GM12878 (cell line): ENCODE measurements at regions not wholly inside any gene's neighbourhood (a gene's known extent, or its start where the extent isn't known, plus 50 kb on each side); places are given as distances from the start of the nearest gene placed in this dataset.

Experiments
- ATAC-seq: fragments of 200-7000 bp; cut with Tn5 transposase; 3 replicates; pipeline ENCODE4 v1.9.1; 2020; ENCODE audit warnings: mild to moderate bottlenecking, moderate library complexity
- BruUV-seq: library from RNA; stranded (reverse); fragments of 400-500 nt; replicated peaks from 2 replicates; lab custom pipeline; 2021; lab: Mats Ljungman, UMichigan
- CTCF ChIA-PET: fragments of 300-600 bp; sonication (Branson Sonifier 250); formaldehyde crosslinking; extraction: SDS; loops from one replicate; lab custom pipeline; 2021; ENCODE audit warnings: inconsistent platforms; lab: Yijun Ruan, JAX
- POLR2A ChIA-PET: fragments of 350-600 bp; formaldehyde crosslinking; extraction: SDS; loops from one replicate; lab custom pipeline; 2021; ENCODE audit warnings: inconsistent platforms; lab: Charles Lee
- RAD21 ChIA-PET: fragments of 300-600 bp; sonication (Branson Sonifier 250); formaldehyde crosslinking; loops from one replicate; lab custom pipeline; 2023; ENCODE audit warnings: antibody characterized with exemption; ENCODE audit not compliant: unreplicated experiment; lab: Charles Lee
- SMC1A ChIA-PET: fragments of 300-600 bp; sonication (Branson Sonifier 250); formaldehyde crosslinking; loops from one replicate; lab custom pipeline; 2023; ENCODE audit not compliant: unreplicated experiment, uncharacterized antibody; lab: Charles Lee
- DNase-seq: peaks from one replicate; pipeline ENCODE4 v3.0.0-alpha.2; 2011; ENCODE audit warnings: low read depth, low spot score
- FAIRE-seq: peaks from 3 replicates; lab custom pipeline; 2011; peaks lifted over from hg19 to GRCh38; lab: Jason Lieb, UNC
- H2AFZ ChIP-seq: 2 replicates; pipeline ENCODE4 v1.6.0; 2011; ENCODE audit warnings: low read depth, low read length, control low read depth; ENCODE audit not compliant: control insufficient read depth
- H3K27ac ChIP-seq: 2 replicates; pipeline ENCODE4 v1.5.1; 2011; ENCODE audit warnings: control low read depth; ENCODE audit not compliant: control insufficient read depth, insufficient read depth
- H3K27me3 ChIP-seq, 2 experiments: replicated peaks in 1 of 2; 2 replicates each; pipeline versions ENCODE4 v1.6.0 to v1.6.1; 2011; ENCODE audit warnings: low read length in 1 of 2; ENCODE audit not compliant: control insufficient read depth in 2 of 2, insufficient read depth in 2 of 2
- H3K36me3 ChIP-seq, 2 experiments: 2 replicates each; pipeline ENCODE4 v1.5.1; 2011; ENCODE audit warnings: low read length in 1 of 2; ENCODE audit not compliant: control insufficient read depth in 2 of 2, insufficient read depth in 2 of 2
- H3K4me1 ChIP-seq: 2 replicates; pipeline ENCODE4 v1.6.1; 2011; ENCODE audit warnings: mild to moderate bottlenecking, low read length, moderate library complexity, mixed read lengths; ENCODE audit not compliant: control insufficient read depth, insufficient read depth
- H3K4me2 ChIP-seq: 2 replicates; pipeline ENCODE4 v1.6.0; 2011; ENCODE audit warnings: control low read depth; ENCODE audit not compliant: control insufficient read depth, insufficient read depth
- H3K4me3 ChIP-seq: fragments of 200-600 bp; sonication (generic); 2 replicates; pipeline ENCODE4 v1.5.1; 2016
- H3K79me2 ChIP-seq: 2 replicates; pipeline ENCODE4 v1.6.0; 2011; ENCODE audit warnings: low read length; ENCODE audit not compliant: control insufficient read depth, insufficient read depth
- H3K9ac ChIP-seq: 2 replicates; pipeline ENCODE4 v1.8.0; 2011; ENCODE audit warnings: low read length, control low read depth, mixed read lengths; ENCODE audit not compliant: control insufficient read depth, insufficient read depth
- H3K9me3 ChIP-seq: replicated peaks from 3 replicates; pipeline ENCODE4 v1.5.1; 2011; ENCODE audit warnings: mild to moderate bottlenecking, low read length; ENCODE audit not compliant: control insufficient read depth, insufficient read depth
- H4K20me1 ChIP-seq: 2 replicates; pipeline ENCODE4 v1.6.0; 2011; ENCODE audit not compliant: control insufficient read depth, insufficient read depth
- ATF3 ChIP-seq: IDR thresholded peaks from 2 replicates; pipeline ENCODE4 v1.6.1; 2011; ENCODE audit warnings: low read depth, mild to moderate bottlenecking, low read length, moderate library complexity, borderline replicate concordance; ENCODE audit errors: extremely low read depth
- BMI1 ChIP-seq: fragments of 450-650 bp; IDR thresholded peaks from 2 replicates; pipeline ENCODE4 v1.6.1; 2016; ENCODE audit warnings: mild to moderate bottlenecking, moderate library complexity, borderline replicate concordance
- CREB1 ChIP-seq: IDR thresholded peaks from 2 replicates; pipeline ENCODE4 v1.6.1; 2012; ENCODE audit warnings: low read depth, mild to moderate bottlenecking, inconsistent platforms
- JUNB ChIP-seq: IDR thresholded peaks from 2 replicates; pipeline ENCODE4 v1.6.1; 2016; ENCODE audit warnings: antibody characterized with exemption, mild to moderate bottlenecking
- MXI1 ChIP-seq: fragments of 150-350 bp; IDR thresholded peaks from 2 replicates; pipeline ENCODE4 v1.6.1; 2011; ENCODE audit warnings: low read depth, mild to moderate bottlenecking, inconsistent platforms, low read length, improper control_type of control experiment
- NFXL1 ChIP-seq: fragments of 450-650 bp; IDR thresholded peaks from 2 replicates; pipeline ENCODE4 v1.6.1; 2017; ENCODE audit warnings: antibody characterized with exemption, mild to moderate bottlenecking, borderline replicate concordance
- NFYA ChIP-seq: IDR thresholded peaks from 2 replicates; pipeline ENCODE4 v1.6.1; 2011; ENCODE audit warnings: low read depth, mild to moderate bottlenecking, low read length, improper control_type of control experiment, borderline replicate concordance
- SMARCA5 ChIP-seq: fragments of 450-650 bp; IDR thresholded peaks from 2 replicates; pipeline ENCODE4 v1.6.1; 2017; ENCODE audit warnings: mild to moderate bottlenecking
- USF2 ChIP-seq: IDR thresholded peaks from 2 replicates; pipeline ENCODE4 v1.6.1; 2011; ENCODE audit warnings: low read depth, low read length, improper control_type of control experiment, borderline replicate concordance
- ZNF207 ChIP-seq: fragments of 450-650 bp; IDR thresholded peaks from 2 replicates; pipeline ENCODE4 v1.6.1; 2014; ENCODE audit warnings: antibody characterized with exemption, mild to moderate bottlenecking, borderline replicate concordance
- ZNF24 ChIP-seq: fragments of 450-650 bp; IDR thresholded peaks from 2 replicates; pipeline ENCODE4 v1.6.1; 2017; ENCODE audit warnings: antibody characterized with exemption, mild to moderate bottlenecking
- WGBS: methylation state at CpG from one replicate; pipeline ENCODE4 v1.1.6; 2016; ENCODE audit warnings: low lambda C conversion rate; ENCODE audit not compliant: insufficient replicate concordance, insufficient coverage; ENCODE audit errors: missing lambda C conversion rate; 5-methylcytosine and 5-hydroxymethylcytosine counted together
- in situ Hi-C: fragments of 300-500 bp; cut with MboI; formaldehyde crosslinking; loops from 9 replicates; pipeline ENCODE4 v1.14.3; 2018; ENCODE audit warnings: mixed read lengths
- intact Hi-C: fragments of 100-400 bp; cut with micrococcal nuclease; formaldehyde crosslinking; loops from one replicate; pipeline ENCODE4 v1.14.2; 2022; ENCODE audit not compliant: unreplicated experiment

- intact Hi-C loops (no loop called here), in situ Hi-C loops (no loop called here)
- TF ChIP-seq USF2: no peak
- no peak for TF ChIP-seq JUNB
- no peak for TF ChIP-seq ZNF207
- TF ChIP-seq BMI1: no peak
- no peak for TF ChIP-seq SMARCA5
- TF ChIP-seq CREB1: no peak
- TF ChIP-seq NFXL1: no peak
- no peak for TF ChIP-seq MXI1
- TF ChIP-seq NFYA: no peak
- TF ChIP-seq ATF3: no peak
- no peak for TF ChIP-seq ZNF24
- DNase-seq (no peak), ATAC-seq (no peak), FAIRE-seq (no peak)
- BruUV-seq: no TSS peak
- CTCF ChIA-PET: no interaction called here
- Histone ChIP-seq H4K20me1 (no peaks in the 10 kb centered on the region), H3K27ac (no peak overlapping the region), H3K27me3 (no peaks in the 10 kb centered on the region), H2AFZ (no peak overlapping the region), H3K9ac (no peak overlapping the region), H3K36me3 (no peaks in the 10 kb centered on the region), H3K4me1 (no peaks in the 10 kb centered on the region), H3K4me3 (no peak overlapping the region), H3K79me2 (no peaks in the 10 kb centered on the region), H3K9me3 (no peaks in the 10 kb centered on the region), H3K4me2 (no peak overlapping the region)
- RAD21 ChIA-PET: no interaction called here
- SMC1A ChIA-PET: no interaction called here
- POLR2A ChIA-PET: no interaction called here
- 42% methylated on average over 3 of the region's 3 CpGs for WGBS
Observed at GRCh38 chr2:209074711-209075110, 349.1 kb upstream of the MAP2 start.
